Fibroblast of skin of scalp (primary cell): ENCODE measurements at regions not wholly inside any gene's neighbourhood (a gene's known extent, or its start where the extent isn't known, plus 50 kb on each side); places are given as distances from the start of the nearest gene placed in this dataset.

ENCODE experiments used
- DNase-seq: peaks from one replicate; pipeline ENCODE4 v3.0.0-alpha.2; 2013

- DNase-seq = no peak
Measured at GRCh38 chr6:85396159-85396808, 53.6 kb upstream of the NT5E start.

GRCh38 chr6:85395746-85396145 lies 54.1 kb upstream of the NT5E start:
- no peak for DNase-seq

- DNase-seq = no peak
Measured at GRCh38 chr6:85394853-85395538, 54.9 kb upstream of the NT5E start.

GRCh38 chr6:85394199-85394598 lies 55.7 kb upstream of the NT5E start:
- DNase-seq = no peak

GRCh38 chr6:85392379-85392778 lies 57.5 kb upstream of the NT5E start:
- DNase-seq = no peak

- DNase-seq = peak; percentile 44
Measured at GRCh38 chr6:85390775-85391174, 59.1 kb upstream of the NT5E start.

- peak; percentile 19 for DNase-seq
Measured at GRCh38 chr6:85390105-85390728, 59.7 kb upstream of the NT5E start.

GRCh38 chr6:85389151-85389797 lies 60.6 kb upstream of the NT5E start:
- no peak for DNase-seq

GRCh38 chr6:85388531-85388930 lies 61.4 kb upstream of the NT5E start:
- DNase-seq = no peak

- DNase-seq = no peak
Measured at GRCh38 chr6:85385636-85386315, 64.1 kb upstream of the NT5E start.

- DNase-seq = no peak
Measured at GRCh38 chr6:85383042-85383441, 66.8 kb upstream of the NT5E start.

GRCh38 chr6:85382541-85382940 lies 67.3 kb upstream of the NT5E start:
- no peak for DNase-seq

- no peak for DNase-seq
Measured at GRCh38 chr6:85372915-85373270, 77.0 kb upstream of the NT5E start.

- peak; percentile 31 for DNase-seq
Measured at GRCh38 chr6:85372188-85372914, 77.5 kb upstream of the NT5E start.

GRCh38 chr6:85368631-85369030 lies 81.3 kb upstream of the NT5E start:
- DNase-seq = no peak

- DNase-seq = peak; percentile 65
Measured at GRCh38 chr6:85364344-85364743, 85.5 kb upstream of the NT5E start.

GRCh38 chr6:85363870-85364269 lies 86.0 kb upstream of the NT5E start:
- DNase-seq = no peak

GRCh38 chr6:85362652-85363310 lies 87.1 kb upstream of the NT5E start:
- peak; percentile 14 for DNase-seq

- no peak for DNase-seq
Measured at GRCh38 chr6:85361643-85362014, 88.3 kb upstream of the NT5E start.

- peak; percentile 96 for DNase-seq
Measured at GRCh38 chr6:85360794-85361642, 88.9 kb upstream of the NT5E start.

GRCh38 chr6:85357651-85358050 lies 92.2 kb upstream of the NT5E start:
- no peak for DNase-seq
